Heart left ventricle (tissue), 16 donors: ENCODE measurements at regions not wholly inside any gene's neighbourhood (a gene's known extent, or its start where the extent isn't known, plus 50 kb on each side); places are given as distances from the start of the nearest gene placed in this dataset.

Source experiments
- ATAC-seq, 4 donors: fragments of 200-7000 bp; cut with Tn5 transposase; one replicate each; pipeline ENCODE4 v1.9.1; 2020 to 2022; ENCODE audit warnings: moderate library complexity in 4 of 4, mild to moderate bottlenecking in 3 of 4, moderate number of reproducible peaks in 1 of 4
- DNase-seq, 5 donors: peaks; one replicate each; pipeline ENCODE4 v3.0.0-alpha.2; 2020
- H3K27ac ChIP-seq, 12 donors: fragments of 200-600 bp; sonication (generic) in 4 of 12; one replicate each; pipeline versions ENCODE4 v1.5.0 to v1.8.0; 2016 to 2022; ENCODE audit warnings: mild to moderate bottlenecking in 2 of 12
- H3K27me3 ChIP-seq, 9 donors: fragments of 200-600 bp; sonication (generic) in 2 of 9; one replicate each; pipeline versions ENCODE4 v1.5.1 to v1.8.0; 2016 to 2022; ENCODE audit warnings: mild to moderate bottlenecking in 3 of 9
- H3K36me3 ChIP-seq, 9 donors: fragments of 200-600 bp; sonication (generic) in 2 of 9; one replicate each; pipeline versions ENCODE4 v1.5.0 to v1.8.0; 2018 to 2022; ENCODE audit warnings: mild to moderate bottlenecking in 2 of 9
- H3K4me1 ChIP-seq, 12 donors: fragments of 200-600 bp; sonication (generic) in 4 of 12; one replicate each; pipeline versions ENCODE4 v1.5.0 to v1.8.0; 2016 to 2022; ENCODE audit warnings: mild to moderate bottlenecking in 3 of 12
- H3K4me3 ChIP-seq, 12 donors: fragments of 200-600 bp; sonication (generic) in 4 of 12; one replicate each; pipeline versions ENCODE4 v1.5.0 to v1.8.0; 2017 to 2022; ENCODE audit warnings: mild to moderate bottlenecking in 9 of 12, moderate library complexity in 4 of 12
- H3K9me3 ChIP-seq, 12 donors: fragments of 200-600 bp; sonication (generic) in 4 of 12; one replicate each; pipeline versions ENCODE4 v1.5.0 to v1.8.0; 2016 to 2022; ENCODE audit warnings: mild to moderate bottlenecking in 1 of 12
- POLR2A ChIP-seq, 2 donors: fragments of 450-650 bp; IDR thresholded peaks; one replicate each; pipeline ENCODE4 v1.6.1; 2017; ENCODE audit warnings: antibody characterized with exemption in 2 of 2, mild to moderate bottlenecking in 2 of 2, moderate library complexity in 2 of 2
- WGBS, 4 donors: extraction: QIAGEN DNeasy Blood & Tissue Kit in 2 of 4; methylation state at CpG; one replicate each; pipeline versions ENCODE4 v1.1.5 to v1.1.7; 2013 to 2018; 5-methylcytosine and 5-hydroxymethylcytosine counted together
- intact Hi-C, 10 donors: fragments of 100-400 bp; cut with DNase I; formaldehyde crosslinking; loops; one replicate each; pipeline versions ENCODE4 v1.11.1 to v1.14.2; 2022
- TF ChIP-seq, protein P1 (sequence below), 12 donors: fragments of 200-600 bp; sonication (generic) in 4 of 12; IDR thresholded peaks; one replicate each; pipeline versions ENCODE4 v1.5.0 to v1.8.0; 2018 to 2022; ENCODE audit warnings: antibody characterized with exemption in 12 of 12, mild to moderate bottlenecking in 5 of 12
- donor health status: ischemic (EF 13 %, LVEDD 7.1; RV severe dilation, severe dysfunction).
- donor health status: healthy with polysubstance abuse.
- donor health status: DM: no; HTN: yes; CAD: no.
- donor health status: DM: no; HTN: no; CAD: no.
- donor health status: ischemic (EF 25% LVEDD 6.9; RV normal size, moderate dysfunction).
- donor health status: ischemic (EF 25% LVEDD 5.7; RV mildly dilated, moderate dysfunction).
- donor health status: healthy.
- donor health status: DM: yes; HTN: yes; CAD: no.
- donor health status: ischemic (EF 35%, LVEDD 5.7; RV mildly dilated, moderate dysfunction).
- donor health status: nonischemic (EF 11% LVEDD 7.7; RV severe dilation, severe dysfunction).
- donor health status: DM: yes; HTN: yes; CAD: no.
- donor health status: PGD.
- donor health status: ischemic (EF 29% LVEDD 5.4; RV normal size, mild dysfunction).
- donor health status: nonischemic (EF 23%, LVEDD 6.1; RV moderate dilation, normal function).

DNA sequence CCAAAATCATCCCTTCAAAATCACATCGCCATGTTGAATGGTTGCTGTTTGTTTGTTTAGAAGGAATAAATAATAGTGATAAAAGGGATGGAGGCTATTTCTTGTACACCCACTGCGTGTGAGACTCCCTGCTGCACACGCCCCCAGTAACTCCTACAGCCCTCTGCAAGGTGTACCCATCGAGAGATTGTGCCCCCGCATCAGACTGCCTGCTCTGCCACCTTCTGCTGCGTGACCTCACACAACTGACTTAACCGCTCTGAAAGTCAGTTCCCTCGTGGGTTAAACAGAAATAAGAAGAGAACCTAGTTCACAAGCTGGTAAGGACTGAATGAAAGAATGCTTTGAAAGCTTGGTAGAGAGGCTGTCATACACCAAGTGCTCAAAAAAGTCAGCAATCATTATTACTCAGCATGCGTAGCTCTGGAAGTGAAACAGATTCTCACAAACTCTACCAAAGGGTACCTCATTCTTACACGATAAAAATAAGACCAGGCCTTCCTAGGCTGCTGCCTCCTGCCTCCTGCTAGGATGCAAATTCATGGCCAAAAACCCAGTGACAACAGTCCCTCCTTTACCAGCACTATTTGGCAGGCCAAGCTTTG is 147.1 kb downstream of the CPEB2 start:
- peak in 3 of 4 donors; percentile 11 to 15 (median 14) for ATAC-seq
- peaks cover 0 to 52% (median 17%) of the 10 kb centered on the region in 12 donors for H3K4me1 ChIP-seq

DNA sequence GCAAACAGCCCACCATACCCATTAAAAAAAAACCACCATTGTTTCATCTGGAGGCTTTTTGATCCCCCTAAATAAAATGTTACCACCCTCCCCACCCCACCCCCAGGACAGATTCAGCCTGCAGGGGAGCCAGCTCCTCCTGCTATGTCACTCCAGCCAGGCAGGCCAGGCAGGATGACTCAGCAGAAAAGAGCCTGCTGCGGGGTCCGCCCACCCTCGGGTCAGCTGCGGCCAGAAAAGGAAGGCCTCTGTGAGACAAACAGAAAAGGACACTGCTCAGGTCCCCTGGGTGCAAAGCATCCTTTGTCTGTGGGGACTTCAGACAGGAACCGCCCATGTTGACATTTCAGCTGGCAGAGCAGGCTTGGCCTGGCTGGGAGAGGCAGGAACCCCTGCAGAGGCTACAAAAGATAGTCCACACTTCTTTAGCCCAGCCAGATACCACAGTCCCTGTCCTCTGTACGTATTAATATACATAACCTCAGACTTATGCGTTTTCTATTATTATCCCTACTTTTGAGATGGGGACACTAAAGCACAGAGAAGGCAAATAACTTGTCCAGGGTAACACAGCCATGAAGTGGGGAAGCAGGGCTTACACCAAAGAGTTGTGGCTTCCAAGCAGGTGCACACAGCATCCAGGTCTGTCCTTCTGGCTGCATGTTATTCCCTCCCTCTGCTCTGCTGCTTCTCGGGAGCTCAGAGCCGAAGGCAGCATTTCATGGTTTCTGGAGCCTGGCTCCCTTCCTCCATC is 147.7 kb downstream of the CPEB2 start:
- WGBS, 4 donors: 19 to 31% (median 27%) methylated on average over 9 of the region's 9 CpGs
- intact Hi-C loops: loop anchor here in 8 of 10 donors (5.0 to 10.0 kb wide), 5 partner anchors 135 to 1495 kb away; partner anchors contain the start of gene CPEB2 (in 6 of the 8)
- Histone ChIP-seq H3K4me3 (no peak overlapping the region), H3K4me1 (peaks cover 0 to 48% (median 17%) of the 10 kb centered on the region in 12 donors), H3K36me3 (no peaks in the 10 kb centered on the region), H3K27ac (peak overlapping the region in 11 of 12 donors; percentile 22 to 73 (median 55)), H3K27me3 (no peaks in the 10 kb centered on the region), H3K9me3 (no peaks in the 10 kb centered on the region)
- peak; percentile 81 to 95 (median 93) for ATAC-seq
- DNase-seq: peak; percentile 82 to 89 (median 85)
- TF ChIP-seq POLR2A (IDR thresholded peaks at IDR 0.05): no peak
- TF ChIP-seq, protein P1, sequence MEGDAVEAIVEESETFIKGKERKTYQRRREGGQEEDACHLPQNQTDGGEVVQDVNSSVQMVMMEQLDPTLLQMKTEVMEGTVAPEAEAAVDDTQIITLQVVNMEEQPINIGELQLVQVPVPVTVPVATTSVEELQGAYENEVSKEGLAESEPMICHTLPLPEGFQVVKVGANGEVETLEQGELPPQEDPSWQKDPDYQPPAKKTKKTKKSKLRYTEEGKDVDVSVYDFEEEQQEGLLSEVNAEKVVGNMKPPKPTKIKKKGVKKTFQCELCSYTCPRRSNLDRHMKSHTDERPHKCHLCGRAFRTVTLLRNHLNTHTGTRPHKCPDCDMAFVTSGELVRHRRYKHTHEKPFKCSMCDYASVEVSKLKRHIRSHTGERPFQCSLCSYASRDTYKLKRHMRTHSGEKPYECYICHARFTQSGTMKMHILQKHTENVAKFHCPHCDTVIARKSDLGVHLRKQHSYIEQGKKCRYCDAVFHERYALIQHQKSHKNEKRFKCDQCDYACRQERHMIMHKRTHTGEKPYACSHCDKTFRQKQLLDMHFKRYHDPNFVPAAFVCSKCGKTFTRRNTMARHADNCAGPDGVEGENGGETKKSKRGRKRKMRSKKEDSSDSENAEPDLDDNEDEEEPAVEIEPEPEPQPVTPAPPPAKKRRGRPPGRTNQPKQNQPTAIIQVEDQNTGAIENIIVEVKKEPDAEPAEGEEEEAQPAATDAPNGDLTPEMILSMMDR (IDR thresholded peaks at IDR 0.05): peak in 3 of 12 donors; percentile 17 to 23 (median 22)

More for the DNA sequence above, 147.1 kb downstream of the CPEB2 start:
- no peaks in the 10 kb centered on the region for H3K9me3 ChIP-seq
- H3K36me3 ChIP-seq: no peaks in the 10 kb centered on the region
- H3K27me3 ChIP-seq: no peaks in the 10 kb centered on the region
- WGBS, 4 donors: 71 to 76% (median 73%) methylated on average over 10 of the region's 10 CpGs
- TF ChIP-seq, protein P1 (IDR thresholded peaks at IDR 0.05): no peak
- TF ChIP-seq POLR2A (IDR thresholded peaks at IDR 0.05): no peak
- H3K4me3 ChIP-seq: no peak overlapping the region
- intact Hi-C loops: loop anchor here in 6 of 10 donors (5.0 to 10.0 kb wide), 3 partner anchors 135 to 147 kb away; partner anchors contain the start of gene CPEB2 (in 5 of the 6)
- no peak for DNase-seq
- peak overlapping the region in 11 of 12 donors; percentile 22 to 73 (median 55) for H3K27ac ChIP-seq

DNA sequence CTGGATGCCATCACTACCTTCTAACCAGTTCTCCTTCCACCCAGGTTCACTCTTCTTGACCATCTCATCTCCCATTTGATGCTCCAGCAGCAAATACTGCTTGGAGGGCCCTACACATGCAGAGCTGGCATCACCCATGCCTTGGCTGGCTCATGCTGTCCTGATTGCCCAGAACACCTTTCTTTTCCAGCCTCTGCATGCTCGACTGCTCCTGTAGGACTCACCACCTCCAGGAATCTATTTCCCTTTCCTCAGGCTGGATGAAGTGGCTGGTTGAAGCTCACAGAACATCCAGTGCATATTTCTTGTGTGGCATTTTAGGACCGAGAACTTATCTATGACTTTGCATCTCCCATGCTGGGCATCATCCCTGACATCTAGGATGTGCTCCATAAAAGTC is 148.3 kb downstream of the CPEB2 start:
- intact Hi-C loops: loop anchor here in 2 of 10 donors (5.0 to 10.0 kb wide), 3 partner anchors 148 to 1496 kb away; partner anchors contain the start of gene CPEB2 (in 1 of the 2)
- TF ChIP-seq, protein P1 (IDR thresholded peaks at IDR 0.05): no peak
- no peak for TF ChIP-seq POLR2A (IDR thresholded peaks at IDR 0.05)
- DNase-seq (no peak), ATAC-seq (no peak)
- Histone ChIP-seq H3K4me1 (peaks cover 0 to 48% (median 17%) of the 10 kb centered on the region in 12 donors), H3K27me3 (no peaks in the 10 kb centered on the region), H3K36me3 (no peaks in the 10 kb centered on the region), H3K4me3 (no peak overlapping the region), H3K27ac (peak overlapping the region in 7 of 12 donors; percentile 14 to 73 (median 58)), H3K9me3 (no peaks in the 10 kb centered on the region)
- 90 to 97% (median 94%) methylated on average over 2 of the region's 2 CpGs for WGBS, 4 donors

DNA sequence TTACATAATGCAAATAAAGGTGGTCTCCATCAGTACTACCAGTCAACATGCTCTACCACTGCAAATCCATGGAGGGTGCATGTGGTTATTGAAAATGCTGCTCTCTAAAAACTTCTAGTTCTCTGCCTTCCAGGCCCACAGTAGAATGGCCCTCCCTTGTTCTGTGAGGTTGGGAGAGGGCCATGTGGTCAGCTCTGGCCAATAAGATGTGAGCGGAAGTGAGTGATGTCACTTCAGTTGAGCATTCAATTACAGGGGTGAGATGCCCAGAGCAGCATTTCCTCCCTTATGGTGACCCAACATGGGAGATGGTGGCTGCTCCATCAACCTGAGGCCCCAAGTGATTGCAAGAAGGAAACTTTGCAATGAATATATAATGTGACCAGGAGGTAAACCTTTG is 148.8 kb downstream of the CPEB2 start:
- TF ChIP-seq, protein P1 (IDR thresholded peaks at IDR 0.05): no peak
- no peak for TF ChIP-seq POLR2A (IDR thresholded peaks at IDR 0.05)
- Histone ChIP-seq H3K27ac (peak overlapping the region in 2 of 12 donors; percentile 61 to 73), H3K36me3 (no peaks in the 10 kb centered on the region), H3K9me3 (no peaks in the 10 kb centered on the region), H3K4me1 (peaks cover 0 to 46% (median 17%) of the 10 kb centered on the region in 12 donors), H3K27me3 (no peaks in the 10 kb centered on the region), H3K4me3 (no peak overlapping the region)
- ATAC-seq (no peak), DNase-seq (no peak)
- 0 to 100% (median 72%) methylated on average over 1 of the region's 1 CpG for WGBS, 4 donors
- intact Hi-C loops: loop anchor here in 2 of 10 donors (5.0 to 10.0 kb wide), 3 partner anchors 149 to 1496 kb away; partner anchors contain the start of gene CPEB2 (in 1 of the 2)
